A673 (cell line): ENCODE measurements at regions not wholly inside any gene's neighbourhood (a gene's known extent, or its start where the extent isn't known, plus 50 kb on each side); places are given as distances from the start of the nearest gene placed in this dataset.

Experiments
- BruUV-seq: library from RNA; stranded (reverse); fragments of 400-500 nt; replicated peaks from 2 replicates; lab custom pipeline; 2021; lab: Mats Ljungman, UMichigan
- CTCF ChIA-PET: fragments of 300-600 bp; sonication (Branson Sonifier 250); formaldehyde crosslinking; loops from one replicate; lab custom pipeline; 2022; ENCODE audit warnings: antibody characterized with exemption; lab: Charles Lee
- POLR2A ChIA-PET: fragments of 300-600 bp; sonication (Branson Sonifier 250); formaldehyde crosslinking; loops from one replicate; lab custom pipeline; 2022; ENCODE audit warnings: antibody characterized with exemption; ENCODE audit not compliant: low non-redundant PET; lab: Charles Lee
- DNase-seq: peaks from one replicate; pipeline ENCODE4 v3.0.0-alpha.2; 2015; ENCODE audit warnings: low spot score
- H3K27ac ChIP-seq: fragments of 200-600 bp; sonication (generic); 2 replicates; pipeline ENCODE4 v1.5.1; 2016; ENCODE audit warnings: mixed run types, low read depth, mild to moderate bottlenecking, mixed read lengths, antibody characterized with exemption, low read length; ENCODE audit not compliant: poor library complexity, severe bottlenecking
- H3K27me3 ChIP-seq: fragments of 200-600 bp; sonication (generic); replicated peaks from 2 replicates; pipeline ENCODE4 v1.6.1; 2017; ENCODE audit warnings: mixed run types, low read depth, mild to moderate bottlenecking, mixed read lengths, antibody characterized with exemption, low read length; ENCODE audit not compliant: insufficient read depth, poor library complexity
- H3K36me3 ChIP-seq: fragments of 200-600 bp; sonication (generic); 2 replicates; pipeline ENCODE4 v1.6.1; 2016; ENCODE audit warnings: mixed run types, mild to moderate bottlenecking, mixed read lengths, antibody characterized with exemption, low read length; ENCODE audit not compliant: insufficient read depth, poor library complexity, severe bottlenecking
- H3K4me1 ChIP-seq: fragments of 200-600 bp; sonication (generic); 2 replicates; pipeline ENCODE4 v1.6.1; 2017; ENCODE audit warnings: mixed run types, mild to moderate bottlenecking, mixed read lengths, antibody characterized with exemption, low read length; ENCODE audit not compliant: insufficient read depth, poor library complexity, severe bottlenecking
- H3K4me3 ChIP-seq: fragments of 200-600 bp; sonication (generic); 2 replicates; pipeline ENCODE4 v1.5.1; 2016; ENCODE audit warnings: low read depth, mixed run types, mild to moderate bottlenecking, mixed read lengths, low read length; ENCODE audit not compliant: poor library complexity, severe bottlenecking
- H3K9me3 ChIP-seq: fragments of 200-600 bp; sonication (generic); 2 replicates; pipeline ENCODE4 v1.6.1; 2016; ENCODE audit warnings: mixed run types, low read depth, mild to moderate bottlenecking, mixed read lengths, antibody characterized with exemption, low read length; ENCODE audit not compliant: poor library complexity, severe bottlenecking
- CTCF ChIP-seq: fragments of 300-800, 200-600 bp; sonication (generic); conservative IDR thresholded peaks from 2 replicates; pipeline ENCODE4 v1.5.1; 2017; ENCODE audit warnings: low read depth, mild to moderate bottlenecking, antibody characterized with exemption, low read length, moderate library complexity, mixed read lengths
- EZH2 ChIP-seq: fragments of 200-600 bp; sonication (generic); IDR thresholded peaks from 2 replicates; pipeline ENCODE4 v1.6.1; 2017; ENCODE audit warnings: borderline replicate concordance, low read depth, mild to moderate bottlenecking, mixed read lengths, antibody characterized with exemption, low read length; ENCODE audit not compliant: poor library complexity, severe bottlenecking
- intact Hi-C: fragments of 100-400 bp; cut with micrococcal nuclease; formaldehyde crosslinking; loops from one replicate; pipeline ENCODE4 v1.10.0; 2022; ENCODE audit not compliant: unreplicated experiment

GRCh38 chr15:29172742-29173725 lies 96.6 kb downstream of the NSMCE3 start:
- ChIA-PET POLR2A (no interaction called here), CTCF (no interaction called here)
- H3K4me1 ChIP-seq: no peaks in the 10 kb centered on the region
- no peak overlapping the region for H3K4me3 ChIP-seq
- intact Hi-C loops: loop anchor here (10.0 kb wide), 1 partner anchor 58 kb away; no protein-coding TSS in a partner anchor
- TF ChIP-seq CTCF: no peak
- TF ChIP-seq EZH2: no peak
- peaks cover 12% of the 10 kb centered on the region for H3K27me3 ChIP-seq
- H3K9me3 ChIP-seq: no peaks in the 10 kb centered on the region
- H3K27ac ChIP-seq: no peak overlapping the region
- BruUV-seq: no TSS peak
- no peaks in the 10 kb centered on the region for H3K36me3 ChIP-seq
- no peak for DNase-seq

- DNase-seq: no peak
- ChIA-PET POLR2A (no interaction called here), CTCF (no interaction called here)
- peaks cover 3% of the 10 kb centered on the region for H3K27me3 ChIP-seq
- intact Hi-C loops: loop anchor here (10.0 kb wide), 1 partner anchor 56 kb away; no protein-coding TSS in a partner anchor
- no peaks in the 10 kb centered on the region for H3K9me3 ChIP-seq
- no peaks in the 10 kb centered on the region for H3K4me1 ChIP-seq
- H3K4me3 ChIP-seq: no peak overlapping the region
- H3K27ac ChIP-seq: no peak overlapping the region
- no peak for TF ChIP-seq EZH2
- TF ChIP-seq CTCF: no peak
- H3K36me3 ChIP-seq: no peaks in the 10 kb centered on the region
- no TSS peak for BruUV-seq
Measured at GRCh38 chr15:29170521-29170920, 99.1 kb downstream of the NSMCE3 start.
